ENCODE measurements at regions not wholly inside any gene's neighbourhood (a gene's known extent, or its start where the extent isn't known, plus 50 kb on each side); places are given as distances from the start of the nearest gene placed in this dataset.

GRCh38 chr2:60319031-60319547, 234.4 kb downstream of the BCL11A start:
- no peak for DNase-seq

- no peak for DNase-seq
Observed at GRCh38 chr2:60318544-60318943, 234.9 kb downstream of the BCL11A start.

- DNase-seq, result no peak
Observed at GRCh38 chr2:60317844-60318243, 235.6 kb downstream of the BCL11A start.

- no peak for DNase-seq
Observed at GRCh38 chr2:60317034-60317386, 236.4 kb downstream of the BCL11A start.

- DNase-seq, result no peak
Observed at GRCh38 chr2:60316381-60317033, 236.9 kb downstream of the BCL11A start.

- no peak for DNase-seq
Observed at GRCh38 chr2:60313470-60314172, 239.8 kb downstream of the BCL11A start.

- DNase-seq, result no peak
Observed at GRCh38 chr2:60312618-60313017, 240.8 kb downstream of the BCL11A start.

GRCh38 chr2:60311524-60311923, 241.9 kb downstream of the BCL11A start:
- DNase-seq, result no peak

- no peak for DNase-seq
Observed at GRCh38 chr2:60309941-60310660, 243.4 kb downstream of the BCL11A start.

- no peak for DNase-seq
Observed at GRCh38 chr2:60309336-60309735, 244.1 kb downstream of the BCL11A start.

- DNase-seq, result no peak
Observed at GRCh38 chr2:60306267-60306861, 247.1 kb downstream of the BCL11A start.

- no peak for DNase-seq
Observed at GRCh38 chr2:60303680-60304079, 249.8 kb downstream of the BCL11A start.

- DNase-seq, result no peak
Observed at GRCh38 chr2:60302377-60303126, 250.9 kb downstream of the BCL11A start.

GRCh38 chr2:60301726-60302125, 251.7 kb downstream of the BCL11A start:
- DNase-seq, result no peak

GRCh38 chr2:60299179-60299578, 254.3 kb downstream of the BCL11A start:
- DNase-seq, result no peak

GRCh38 chr2:60298006-60298696, 255.3 kb downstream of the BCL11A start:
- no peak for DNase-seq

- no peak for DNase-seq
Observed at GRCh38 chr2:60297296-60298005, 256.0 kb downstream of the BCL11A start.

GRCh38 chr2:60296219-60296955, 257.1 kb downstream of the BCL11A start:
- DNase-seq, result no peak

- no peak for DNase-seq
Observed at GRCh38 chr2:60295636-60295962, 257.9 kb downstream of the BCL11A start.

GRCh38 chr2:60294901-60295635, 258.4 kb downstream of the BCL11A start:
- DNase-seq, result no peak

Data from central memory CD4-positive, alpha-beta T cell (primary cell).